NCI-H446 treated with DMSO at 0.1 percent for 48 hours (cell line): ENCODE measurements at regions not wholly inside any gene's neighbourhood (a gene's known extent, or its start where the extent isn't known, plus 50 kb on each side); places are given as distances from the start of the nearest gene placed in this dataset.
"Not testable (repeated sequence)": the region's sequence is repeated elsewhere in the genome, so short reads cannot be mapped to it uniquely, and the experiment has no call there.

Experiments
- DNase-seq: peaks from one replicate; lab custom pipeline; 2025; lab: John Stamatoyannopoulos, UW

DNA sequence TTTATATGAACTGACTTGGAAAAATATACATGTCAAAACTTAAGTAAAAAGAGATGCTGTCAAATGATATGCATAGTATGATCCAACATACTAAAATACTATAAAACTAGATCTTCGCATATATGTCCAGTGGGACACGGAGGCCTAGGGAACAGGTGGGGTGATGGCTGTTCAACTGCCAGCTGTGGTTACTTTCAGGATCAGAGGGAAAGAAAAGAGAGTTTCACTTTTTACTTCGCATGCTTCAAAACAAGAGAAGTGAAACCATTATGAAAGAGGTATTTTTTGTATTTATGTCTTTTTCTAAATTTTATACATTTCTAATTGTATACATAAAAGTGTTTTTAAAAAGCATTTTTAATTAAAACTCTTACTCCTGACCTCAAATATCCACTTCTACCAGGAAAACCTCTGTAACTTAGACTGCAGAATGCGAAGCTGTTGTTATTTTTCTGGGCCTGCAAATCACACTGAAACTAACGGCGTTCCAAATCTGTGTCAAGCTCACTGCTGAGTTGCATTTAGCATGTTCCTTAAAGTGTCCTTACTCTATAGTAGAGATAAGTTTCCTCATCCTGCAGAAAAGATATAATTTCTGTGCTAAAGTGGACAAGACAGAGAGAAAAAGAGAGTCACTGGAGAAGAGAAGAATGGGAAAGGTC, 97.8 kb upstream of the SLC35G4 start:
- DNase-seq, result no peak

DNA sequence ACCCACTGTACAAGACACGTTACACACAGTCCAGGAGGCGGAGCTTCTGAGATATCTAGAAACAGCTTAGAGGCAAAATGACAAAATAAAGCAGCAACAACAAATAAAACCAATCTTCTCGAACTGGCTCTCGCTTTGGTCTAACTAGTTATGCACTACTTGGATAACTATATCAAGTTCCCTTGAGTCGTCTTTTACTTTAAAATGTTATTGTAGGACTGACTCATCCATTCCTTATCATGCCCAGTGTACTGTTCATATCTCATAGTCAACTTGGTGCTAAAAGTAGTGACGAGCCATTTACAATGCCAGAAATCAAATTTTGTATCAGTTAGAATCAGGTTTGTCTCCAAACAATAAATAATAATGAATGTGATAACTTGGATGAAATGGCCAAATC, 102.5 kb upstream of the SLC35G4 start:
- no peak for DNase-seq

DNA sequence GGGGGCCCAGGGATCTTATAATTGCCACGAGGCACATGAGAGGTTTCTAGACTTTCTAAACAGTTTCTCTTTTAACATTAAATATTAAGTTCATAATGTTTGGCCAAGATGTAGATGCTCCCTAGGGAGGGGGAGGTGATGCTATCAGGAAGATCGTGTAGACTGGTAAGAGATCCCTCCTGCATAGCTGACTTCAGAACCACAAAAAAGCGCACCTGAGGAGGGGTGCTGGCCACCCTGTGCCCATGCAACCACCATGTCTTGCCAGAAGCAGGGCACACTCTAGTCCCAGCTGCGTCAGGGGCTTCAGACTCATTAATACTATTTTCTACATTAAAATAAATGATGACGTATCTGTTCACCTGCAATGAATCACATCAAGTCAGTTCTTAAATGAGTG, 103.4 kb upstream of the SLC35G4 start:
- no peak for DNase-seq

DNA sequence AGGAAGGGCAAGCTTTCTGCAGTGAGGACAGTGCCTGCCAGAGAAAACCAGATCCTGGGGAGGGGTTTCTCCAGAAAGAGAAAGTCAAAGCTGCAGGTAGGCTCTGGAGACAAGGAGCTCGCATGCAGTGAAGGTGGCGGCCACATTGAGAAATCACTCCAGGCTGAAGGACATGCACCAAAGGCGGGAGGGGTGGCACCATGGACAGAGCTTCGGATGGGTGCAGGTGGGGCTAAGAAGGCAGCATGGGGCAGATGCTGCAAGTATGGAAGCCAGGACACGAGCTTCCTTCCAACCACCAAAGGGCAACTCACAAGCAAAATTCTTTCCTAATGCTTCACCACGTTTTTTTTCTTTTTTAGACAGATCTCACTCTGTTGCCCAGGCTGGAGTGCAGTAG, 104.4 kb upstream of the SLC35G4 start:
- no peak for DNase-seq

DNA sequence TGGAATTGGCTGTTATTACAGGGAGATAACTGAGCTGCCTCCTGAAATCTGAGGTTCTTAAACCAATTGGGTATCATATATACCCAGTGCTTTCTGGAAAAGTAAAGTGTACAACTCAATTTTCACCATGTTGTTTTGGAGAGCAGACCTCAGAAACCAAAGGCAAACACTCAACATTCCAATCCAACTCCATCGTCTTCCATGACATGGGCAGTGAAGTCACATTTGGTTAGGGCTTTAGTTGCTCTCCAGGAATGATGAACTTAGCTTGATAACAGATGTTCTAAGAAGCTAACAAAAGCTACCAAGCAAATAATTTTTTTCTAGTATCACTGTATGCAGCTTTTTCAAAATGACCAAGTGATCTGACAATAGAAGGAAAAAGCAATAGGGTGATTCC, 107.0 kb upstream of the SLC35G4 start:
- DNase-seq, result no peak

DNA sequence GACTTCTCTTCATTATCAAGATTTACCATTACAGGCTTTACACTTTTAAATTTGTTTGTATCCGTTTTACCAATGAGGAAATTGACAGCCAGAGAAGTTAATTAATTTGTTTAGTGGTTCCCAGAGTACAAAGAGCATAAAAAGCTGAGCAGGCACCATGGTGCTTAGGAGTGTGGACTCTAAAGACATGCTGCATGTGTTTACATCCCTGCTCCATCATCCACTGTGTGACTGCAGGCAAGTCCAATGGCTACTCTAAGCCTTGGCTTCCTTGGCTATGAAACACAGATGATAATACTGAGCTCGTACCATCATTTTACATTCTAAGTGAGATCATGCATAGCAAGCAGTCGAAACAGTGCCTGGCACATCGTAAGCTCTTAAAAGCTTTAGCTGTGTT, 108.0 kb upstream of the SLC35G4 start:
- DNase-seq, result no peak

DNA sequence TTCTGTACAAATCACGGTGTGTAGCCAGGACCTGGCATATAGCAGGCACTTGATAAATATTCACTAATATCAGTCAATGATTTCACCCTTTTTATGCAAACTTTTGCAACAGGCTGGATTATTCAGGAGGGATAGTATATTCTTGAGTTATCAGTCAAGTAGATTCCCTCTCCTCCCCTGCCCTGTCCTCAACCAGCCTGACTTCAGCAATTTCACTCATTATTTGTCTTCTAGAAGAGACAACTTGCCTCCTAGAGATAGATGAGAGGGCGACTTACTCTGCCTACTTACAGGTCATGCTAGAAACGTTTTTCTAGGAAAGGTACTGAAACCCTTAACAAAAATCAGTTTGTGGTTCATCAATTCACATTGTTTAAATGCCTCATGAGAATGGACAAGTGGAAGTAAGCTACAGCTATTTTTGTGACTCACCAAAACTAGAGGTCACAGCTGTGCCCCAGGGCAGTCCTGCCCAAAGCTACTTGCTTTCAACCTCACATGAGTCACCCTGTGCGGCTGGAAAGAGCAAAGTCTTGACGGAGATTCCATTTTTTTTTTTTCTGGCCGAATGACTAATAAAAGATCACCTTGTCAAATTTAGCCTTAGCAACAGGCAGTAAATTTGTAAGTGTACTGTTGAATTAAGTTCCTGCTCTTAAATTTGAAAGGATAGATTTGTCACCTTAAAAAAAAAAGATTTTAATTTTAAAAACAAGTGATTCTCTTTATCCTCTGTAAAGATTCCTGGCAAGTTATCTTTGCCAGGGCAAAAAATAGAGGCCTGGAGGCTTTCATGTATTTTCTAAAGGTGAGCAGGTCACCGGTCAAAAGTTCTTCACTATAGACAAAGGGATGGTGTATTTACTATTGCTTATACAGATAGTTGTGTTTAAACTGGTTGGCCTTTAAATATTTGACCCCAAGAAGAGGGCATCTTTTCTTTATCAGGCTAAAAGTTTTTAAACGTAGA, 109.0 kb upstream of the SLC35G4 start:
- DNase-seq, result no peak

DNA sequence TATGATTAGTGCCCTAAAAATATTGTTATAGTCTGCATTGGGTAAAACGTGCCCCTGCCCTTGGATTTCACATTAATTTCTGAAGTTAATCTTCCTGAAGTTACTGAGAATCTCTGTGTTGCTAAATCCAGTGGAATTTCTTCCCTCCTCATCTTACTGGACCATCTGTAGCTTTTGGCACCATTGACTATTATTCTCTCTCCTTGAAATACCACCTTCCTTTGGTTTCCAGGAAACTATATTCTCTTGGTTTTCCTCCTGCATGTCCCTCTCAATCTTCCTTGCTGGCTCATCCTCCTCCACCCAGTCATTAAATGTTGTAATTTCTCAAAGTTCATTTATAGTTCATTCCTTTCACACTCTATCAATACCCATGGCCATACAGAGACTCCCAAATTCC, 110.6 kb upstream of the SLC35G4 start:
- DNase-seq, result no peak

DNA sequence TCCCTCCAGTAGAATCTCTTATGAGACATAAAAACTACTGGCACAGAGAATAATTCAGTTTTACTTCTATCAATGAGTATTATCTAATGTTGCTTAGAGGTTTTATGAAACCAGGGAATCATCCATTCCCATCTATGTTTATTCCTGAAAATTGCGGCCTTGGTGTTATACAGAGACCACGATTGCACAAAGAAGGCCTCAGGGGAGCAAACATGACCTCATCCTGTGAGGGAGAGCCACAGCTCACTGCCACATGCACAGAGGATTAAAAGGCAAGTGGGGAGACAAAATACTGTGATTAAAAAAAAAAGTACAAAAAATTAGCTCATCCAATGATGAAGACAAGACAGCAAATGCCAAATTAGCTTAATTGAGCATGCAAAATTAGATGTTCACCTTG, 111.8 kb upstream of the SLC35G4 start:
- no peak for DNase-seq

DNA sequence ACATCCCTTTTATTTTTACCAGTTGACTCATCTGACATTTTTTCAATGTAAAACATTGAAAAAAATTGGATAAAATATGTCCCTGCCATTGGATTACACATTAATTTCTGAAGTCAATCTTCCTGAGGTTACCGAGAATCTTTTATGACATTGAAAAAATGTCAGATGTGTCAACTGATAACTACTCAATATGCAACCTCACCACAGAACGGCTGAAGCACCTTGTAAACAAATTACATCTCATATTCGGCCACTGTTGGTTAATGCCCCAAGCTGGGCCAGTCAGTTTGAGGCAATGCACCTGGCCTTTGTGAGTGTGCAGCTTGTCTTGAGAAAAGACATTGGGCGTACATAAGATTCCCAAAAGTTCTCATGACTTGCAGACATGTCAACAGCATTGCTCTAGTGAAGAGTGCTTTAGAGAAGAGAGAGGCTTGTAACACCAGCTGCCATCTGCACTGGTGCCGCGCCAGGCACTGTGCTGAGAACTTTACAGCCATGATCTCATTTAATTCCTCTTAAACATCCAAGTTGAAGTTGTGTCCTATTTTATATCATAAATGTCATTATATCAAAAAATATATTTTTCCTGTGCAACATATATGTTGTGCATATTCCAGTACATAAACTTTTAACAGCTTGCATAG, 112.7 kb upstream of the SLC35G4 start:
- no peak for DNase-seq

DNA sequence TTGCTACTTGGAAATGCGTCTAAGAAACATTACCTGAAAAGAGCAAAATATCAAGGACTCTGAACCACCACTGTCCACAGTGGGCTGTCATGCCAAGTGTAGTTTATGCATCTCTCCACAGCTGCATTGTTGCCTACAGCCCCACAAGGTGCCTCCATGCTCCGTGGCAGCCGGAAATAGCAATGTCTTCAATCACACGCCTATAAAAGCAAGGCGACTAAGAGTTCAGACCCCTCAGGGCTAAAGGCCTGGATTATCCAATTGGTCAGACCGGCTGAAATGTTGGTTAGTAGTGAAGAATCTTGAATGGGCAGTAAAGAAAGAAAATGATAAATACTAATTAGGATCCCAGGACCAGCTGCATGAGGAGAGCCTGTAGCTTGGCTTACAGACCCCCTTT, 114.0 kb upstream of the SLC35G4 start:
- DNase-seq, result no peak

DNA sequence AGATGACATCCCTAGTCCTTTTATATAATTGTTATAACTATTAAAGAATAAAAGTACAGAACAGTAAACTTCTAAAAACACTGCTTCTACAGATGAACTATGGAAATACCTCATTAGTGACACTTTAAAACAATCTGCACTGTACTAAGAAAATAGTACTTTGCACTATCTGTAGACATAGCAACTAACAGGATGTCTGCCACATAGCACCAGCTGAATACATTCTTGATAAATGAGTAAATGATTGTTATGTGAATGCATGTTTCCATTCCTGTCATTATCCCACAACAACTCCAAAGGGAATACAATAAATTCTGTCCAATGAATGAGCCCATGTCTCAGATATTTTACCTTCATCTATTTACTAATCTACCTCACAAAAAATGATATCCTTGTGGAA, 115.3 kb upstream of the SLC35G4 start:
- no peak for DNase-seq

DNA sequence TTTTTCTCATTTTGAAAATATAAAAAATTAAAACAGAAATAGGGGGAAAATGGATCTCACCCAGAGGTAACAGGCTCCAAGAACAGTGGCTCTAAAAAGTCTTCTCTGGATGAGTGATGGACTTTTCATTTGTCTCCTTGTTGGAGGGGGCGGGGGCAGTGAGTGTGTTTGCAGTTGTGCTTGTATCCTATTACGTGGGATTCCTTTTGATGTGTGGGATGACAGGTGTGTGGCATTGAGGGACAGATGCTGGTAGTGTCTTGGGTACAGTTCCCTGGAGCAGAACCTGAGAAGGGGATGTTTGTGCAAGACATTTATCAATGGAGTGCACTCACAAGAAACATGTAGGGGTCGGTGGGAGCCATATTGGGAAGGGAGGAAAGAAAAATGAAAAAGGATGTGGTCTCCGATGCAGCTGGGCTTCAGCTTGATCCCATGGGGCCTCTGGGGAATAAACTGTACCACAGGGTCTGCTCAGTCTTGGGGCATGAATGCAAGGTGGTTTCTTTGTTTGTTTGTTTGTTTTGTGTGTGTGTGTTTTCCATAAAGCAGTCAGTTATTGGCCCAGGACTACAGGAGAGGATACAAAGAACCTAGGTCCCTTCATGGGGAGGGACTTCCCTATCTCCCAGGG, 120.0 kb upstream of the SLC35G4 start:
- no peak for DNase-seq

DNA sequence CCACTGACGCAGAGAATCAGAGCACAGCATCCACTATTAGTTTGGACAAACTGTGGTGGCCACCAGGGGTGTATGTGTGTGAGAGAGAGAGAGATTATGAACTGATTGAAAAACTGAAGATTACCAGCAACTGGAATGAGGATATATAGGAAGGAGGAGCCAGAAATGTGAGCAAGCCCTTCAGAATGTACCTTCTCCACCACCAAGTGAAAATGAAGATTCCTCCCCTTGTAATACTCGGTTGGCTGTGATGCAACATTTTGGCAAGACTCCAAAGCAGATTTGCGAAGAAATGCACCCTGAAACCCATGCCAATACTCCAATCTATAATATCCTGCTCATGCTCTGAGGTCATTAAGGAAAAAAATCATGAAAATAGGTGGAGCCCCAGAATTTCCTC, 121.2 kb upstream of the SLC35G4 start:
- DNase-seq, result no peak

DNA sequence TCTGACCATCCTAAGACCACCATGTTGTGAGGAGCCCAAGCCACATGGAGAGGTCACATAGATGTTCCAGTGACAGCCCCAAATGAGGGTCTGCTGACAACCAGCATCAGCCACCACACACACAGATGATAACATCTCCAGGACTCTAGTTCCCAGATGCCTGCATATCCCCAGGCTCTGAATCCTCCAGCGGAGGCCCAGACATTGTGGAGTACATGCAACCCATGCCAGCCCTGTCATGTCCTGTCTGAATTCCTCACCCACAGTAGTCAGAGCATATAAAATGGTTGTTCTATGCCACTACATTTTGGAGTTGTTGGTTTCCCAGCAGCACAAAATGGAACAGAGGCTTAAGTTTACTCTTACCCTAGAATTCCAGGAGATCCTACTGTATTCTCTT, 122.0 kb upstream of the SLC35G4 start:
- no peak for DNase-seq

DNA sequence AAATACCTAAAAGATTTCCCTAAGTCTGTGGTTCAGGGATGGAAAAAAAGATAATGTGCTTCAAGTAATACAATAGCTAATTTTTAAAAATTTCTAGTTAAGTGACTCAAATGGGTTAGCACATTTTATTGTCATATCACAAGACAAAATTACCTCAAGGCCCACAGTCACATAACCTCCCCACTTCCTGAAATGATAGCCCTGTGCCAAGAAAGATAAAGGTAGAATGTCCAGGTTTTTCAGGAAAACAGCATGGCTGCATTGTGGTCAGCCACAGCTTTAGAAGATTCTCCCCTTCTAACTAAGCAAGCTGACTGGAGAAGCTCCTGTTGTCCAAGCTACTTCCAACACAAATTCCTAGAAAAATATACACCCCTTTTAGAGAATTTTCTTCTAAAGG, 127.1 kb upstream of the SLC35G4 start:
- no peak for DNase-seq

DNA sequence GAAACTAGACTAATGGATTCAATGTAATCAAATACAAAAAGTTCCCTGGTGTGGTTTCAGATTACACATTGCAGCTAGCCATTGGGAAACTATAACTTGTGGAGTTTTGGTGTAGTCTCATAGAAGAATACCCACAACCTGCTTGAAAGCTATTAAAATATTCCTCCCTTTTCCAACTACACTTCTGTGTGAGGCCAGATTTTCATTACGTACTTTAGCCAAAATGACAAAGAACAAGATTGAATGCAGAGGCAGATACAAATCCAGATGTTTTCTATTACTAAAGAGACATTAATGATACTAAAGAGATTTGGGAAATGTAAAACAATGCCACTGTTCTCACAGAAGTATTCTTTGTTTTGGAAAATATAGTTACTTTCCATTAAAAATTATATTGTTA, 128.7 kb upstream of the SLC35G4 start:
- DNase-seq, result no peak

DNA sequence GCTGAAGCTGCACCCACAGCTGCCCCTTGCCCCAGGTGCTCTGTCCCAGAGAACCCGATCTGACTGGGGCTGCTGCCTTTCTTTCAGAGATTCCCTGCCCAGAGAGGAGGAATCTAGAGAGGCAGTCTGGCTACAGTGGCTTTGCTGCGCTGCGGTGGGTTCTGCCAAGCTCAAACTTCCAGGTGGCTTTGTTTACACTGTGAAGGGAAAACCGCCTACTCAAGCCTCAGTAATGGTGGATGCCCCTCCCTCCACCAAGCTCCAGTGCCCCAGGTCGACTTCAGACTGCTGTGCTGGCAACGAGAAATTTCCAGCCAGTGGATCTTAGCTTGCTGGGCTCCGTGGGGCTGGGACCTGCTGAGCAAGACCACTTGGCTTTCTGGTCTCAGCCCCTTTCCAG, 130.4 kb upstream of the SLC35G4 start:
- not testable (repeated sequence) for DNase-seq

DNA sequence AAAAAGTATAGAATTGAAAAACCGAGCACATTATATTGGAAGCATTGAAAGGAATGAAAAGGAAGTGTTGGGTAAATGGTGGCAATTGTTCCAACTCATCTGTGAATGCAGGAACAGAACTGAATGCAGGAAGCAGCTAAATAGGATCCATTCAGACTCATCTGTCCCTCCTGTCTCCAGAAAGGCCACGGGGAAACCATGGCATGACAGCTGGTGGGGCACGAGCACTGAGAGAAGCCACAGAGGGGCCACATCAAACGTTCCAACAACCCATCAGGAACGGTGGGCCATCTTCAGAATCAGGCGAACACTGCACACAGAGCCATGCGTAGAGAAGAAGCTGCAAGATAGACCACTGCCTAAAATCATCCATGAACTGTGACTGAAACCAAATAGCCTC, 138.5 kb upstream of the SLC35G4 start:
- no peak for DNase-seq

DNA sequence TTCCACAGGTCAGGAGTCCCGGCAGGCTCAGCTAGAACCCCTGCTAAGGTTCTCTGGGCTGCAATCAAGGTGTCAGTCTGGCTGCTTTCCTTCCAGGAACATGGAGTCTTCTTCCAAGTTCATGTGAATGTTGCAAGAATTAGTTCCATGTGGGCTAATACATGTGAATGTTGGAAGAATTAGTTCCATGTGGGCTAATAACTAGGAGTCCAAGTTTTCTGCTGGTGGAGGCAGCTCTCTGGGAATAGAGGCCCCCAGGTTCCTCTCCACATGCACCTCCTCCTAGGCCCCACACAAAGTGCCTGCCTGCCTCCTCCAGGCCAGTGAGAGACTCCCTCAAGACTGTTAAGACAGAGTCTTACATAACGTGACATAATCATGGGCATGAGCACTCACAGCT, 140.8 kb upstream of the SLC35G4 start:
- no peak for DNase-seq

DNA sequence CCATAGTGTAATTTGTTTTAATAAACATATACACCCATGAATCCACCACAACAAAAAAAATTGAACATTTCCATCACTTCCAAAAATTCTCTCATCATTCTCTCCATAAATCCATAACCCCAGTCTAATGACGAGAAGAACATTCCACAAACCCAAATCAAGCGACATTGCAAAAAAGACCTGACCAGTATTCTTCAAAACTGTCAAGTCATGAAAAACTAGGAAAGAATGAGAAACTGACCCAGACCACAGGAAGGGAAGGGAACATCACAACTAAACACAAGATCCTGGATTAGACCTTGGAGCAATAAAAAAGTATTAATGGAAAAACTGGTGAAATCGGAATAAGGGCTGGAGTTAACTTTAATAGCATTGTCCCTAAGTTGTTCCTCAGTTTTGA, 141.3 kb upstream of the SLC35G4 start:
- no peak for DNase-seq

DNA sequence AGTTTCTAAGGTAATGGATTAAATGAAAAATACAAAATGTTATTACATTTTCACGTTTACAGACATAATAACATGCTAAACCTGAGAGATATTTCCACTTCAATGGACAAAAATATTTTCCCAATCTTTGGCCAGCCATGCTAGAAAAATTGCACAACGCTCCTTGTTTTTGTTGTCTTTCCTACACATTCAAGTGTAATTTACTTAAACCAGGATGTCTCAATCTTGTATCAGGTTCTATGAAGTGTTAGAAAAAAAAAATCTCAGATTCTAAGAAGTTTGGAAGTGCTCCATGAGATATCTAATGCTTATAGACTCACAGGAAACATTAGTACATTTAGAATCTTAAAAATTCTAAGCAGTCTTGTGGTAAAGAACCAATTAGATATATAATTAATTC, 141.8 kb upstream of the SLC35G4 start:
- no peak for DNase-seq

DNA sequence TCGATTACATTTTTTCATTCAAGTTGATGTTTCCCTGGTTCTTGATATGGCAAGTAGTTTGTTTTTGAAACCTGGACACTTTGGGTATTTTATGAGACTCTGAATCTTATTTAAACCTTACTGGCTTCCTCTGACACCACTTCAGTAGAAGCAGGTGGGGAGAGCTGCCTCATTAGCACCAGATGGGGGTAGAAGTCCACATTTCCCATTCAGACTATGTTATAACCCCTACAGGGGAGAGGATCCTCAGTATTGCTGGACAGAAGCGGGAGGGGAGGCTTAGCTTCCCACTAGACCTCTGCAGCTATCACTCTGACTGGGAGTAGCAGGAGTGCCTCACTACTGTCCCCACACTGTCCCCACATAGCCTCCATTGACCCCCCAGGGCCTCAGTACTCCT, 145.3 kb upstream of the SLC35G4 start:
- no peak for DNase-seq
